Colonic mucosa (tissue), 4 donors: ENCODE measurements at regions not wholly inside any gene's neighbourhood (a gene's known extent, or its start where the extent isn't known, plus 50 kb on each side); places are given as distances from the start of the nearest gene placed in this dataset.

ENCODE experiments used
- DNase-seq: peaks from one replicate; pipeline ENCODE4 v3.0.0-alpha.2; 2020
- H3K27ac ChIP-seq: fragments of 200-600 bp; one replicate; pipeline ENCODE4 v1.8.0; 2021
- H3K27me3 ChIP-seq: fragments of 200-600 bp; one replicate; pipeline ENCODE4 v1.8.0; 2021
- H3K36me3 ChIP-seq: fragments of 200-600 bp; one replicate; pipeline ENCODE4 v1.8.0; 2021
- H3K4me1 ChIP-seq: fragments of 200-600 bp; one replicate; pipeline ENCODE4 v1.8.0; 2021; ENCODE audit warnings: mild to moderate bottlenecking
- H3K4me3 ChIP-seq: fragments of 200-600 bp; one replicate; pipeline ENCODE4 v1.8.0; 2021
- H3K9ac ChIP-seq, 2 donors: one replicate each; pipeline ENCODE4 v1.7.0; 2013; ENCODE audit warnings: control low read depth in 2 of 2, low read depth in 2 of 2, low read length in 2 of 2
- H3K9me3 ChIP-seq: fragments of 200-600 bp; one replicate; pipeline ENCODE4 v1.8.0; 2021
- intact Hi-C: fragments of 100-400 bp; cut with DNase I; formaldehyde crosslinking; loops from one replicate; pipeline ENCODE4 v1.14.1; 2022
- TF ChIP-seq, protein P1 (sequence below): fragments of 200-600 bp; IDR thresholded peaks from one replicate; pipeline ENCODE4 v1.8.0; 2022; ENCODE audit warnings: antibody characterized with exemption, mild to moderate bottlenecking
- donor health status: healthy.
- donor health status: DM: no; HTN: no; CAD: no.
- donor health status: DM: no; HTN: no; CAD: no.

DNA sequence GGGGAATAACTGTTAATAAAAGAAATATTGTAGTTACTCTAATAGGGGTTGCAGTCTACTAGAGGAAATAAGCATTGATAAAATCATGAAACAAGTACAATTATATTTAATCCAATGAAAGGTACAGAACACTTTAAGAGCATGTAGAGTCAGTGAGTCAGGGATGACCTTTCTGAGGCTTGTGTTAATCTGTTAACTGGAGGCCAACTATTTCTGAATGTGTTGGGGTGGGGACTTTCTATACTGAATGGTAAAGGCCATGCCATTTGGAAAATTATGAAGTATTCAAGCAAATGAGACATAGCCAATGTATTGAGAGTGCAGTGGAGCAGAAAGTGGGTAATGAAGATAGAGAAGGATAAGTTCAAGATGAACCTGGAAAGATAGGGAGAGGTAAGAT, 646.2 kb downstream of the ADGRL2 start:
- TF ChIP-seq, protein P1, sequence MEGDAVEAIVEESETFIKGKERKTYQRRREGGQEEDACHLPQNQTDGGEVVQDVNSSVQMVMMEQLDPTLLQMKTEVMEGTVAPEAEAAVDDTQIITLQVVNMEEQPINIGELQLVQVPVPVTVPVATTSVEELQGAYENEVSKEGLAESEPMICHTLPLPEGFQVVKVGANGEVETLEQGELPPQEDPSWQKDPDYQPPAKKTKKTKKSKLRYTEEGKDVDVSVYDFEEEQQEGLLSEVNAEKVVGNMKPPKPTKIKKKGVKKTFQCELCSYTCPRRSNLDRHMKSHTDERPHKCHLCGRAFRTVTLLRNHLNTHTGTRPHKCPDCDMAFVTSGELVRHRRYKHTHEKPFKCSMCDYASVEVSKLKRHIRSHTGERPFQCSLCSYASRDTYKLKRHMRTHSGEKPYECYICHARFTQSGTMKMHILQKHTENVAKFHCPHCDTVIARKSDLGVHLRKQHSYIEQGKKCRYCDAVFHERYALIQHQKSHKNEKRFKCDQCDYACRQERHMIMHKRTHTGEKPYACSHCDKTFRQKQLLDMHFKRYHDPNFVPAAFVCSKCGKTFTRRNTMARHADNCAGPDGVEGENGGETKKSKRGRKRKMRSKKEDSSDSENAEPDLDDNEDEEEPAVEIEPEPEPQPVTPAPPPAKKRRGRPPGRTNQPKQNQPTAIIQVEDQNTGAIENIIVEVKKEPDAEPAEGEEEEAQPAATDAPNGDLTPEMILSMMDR, result no peak
- H3K27ac ChIP-seq, result no peak overlapping the region
- no peak overlapping the region for H3K9ac ChIP-seq
- no peaks in the 10 kb centered on the region for H3K9me3 ChIP-seq
- no peak for DNase-seq
- no peak overlapping the region for H3K4me3 ChIP-seq
- H3K4me1 ChIP-seq, result no peaks in the 10 kb centered on the region
- intact Hi-C loops, result no loop called here
- no peaks in the 10 kb centered on the region for H3K27me3 ChIP-seq
- no peaks in the 10 kb centered on the region for H3K36me3 ChIP-seq

- intact Hi-C loops, result no loop called here
- Histone ChIP-seq H3K27ac (no peak overlapping the region), H3K4me1 (no peaks in the 10 kb centered on the region), H3K36me3 (no peaks in the 10 kb centered on the region), H3K27me3 (no peaks in the 10 kb centered on the region), H3K9me3 (no peaks in the 10 kb centered on the region), H3K9ac (no peak overlapping the region), H3K4me3 (no peak overlapping the region)
- TF ChIP-seq, protein P1, result no peak
- no peak for DNase-seq
Observed at GRCh38 chr1:82446236-82446635, 645.5 kb downstream of the ADGRL2 start.

GRCh38 chr1:82445827-82446226, 645.1 kb downstream of the ADGRL2 start:
- intact Hi-C loops, result no loop called here
- no peak for DNase-seq
- Histone ChIP-seq H3K9ac (no peak overlapping the region), H3K27me3 (no peaks in the 10 kb centered on the region), H3K4me3 (no peak overlapping the region), H3K4me1 (no peaks in the 10 kb centered on the region), H3K36me3 (no peaks in the 10 kb centered on the region), H3K27ac (no peak overlapping the region), H3K9me3 (no peaks in the 10 kb centered on the region)
- TF ChIP-seq, protein P1, result no peak

GRCh38 chr1:82445132-82445531, 644.4 kb downstream of the ADGRL2 start:
- H3K9ac ChIP-seq, result no peak overlapping the region
- TF ChIP-seq, protein P1, result no peak
- no peaks in the 10 kb centered on the region for H3K9me3 ChIP-seq
- intact Hi-C loops, result no loop called here
- H3K4me3 ChIP-seq, result no peak overlapping the region
- H3K27me3 ChIP-seq, result no peaks in the 10 kb centered on the region
- H3K27ac ChIP-seq, result no peak overlapping the region
- no peaks in the 10 kb centered on the region for H3K36me3 ChIP-seq
- H3K4me1 ChIP-seq, result no peaks in the 10 kb centered on the region
- no peak for DNase-seq

GRCh38 chr1:82441402-82441801, 640.7 kb downstream of the ADGRL2 start:
- TF ChIP-seq, protein P1, result no peak

More at GRCh38 chr1:82441402-82441801, 640.7 kb downstream of the ADGRL2 start:
- Histone ChIP-seq H3K27ac (no peak overlapping the region), H3K9me3 (no peaks in the 10 kb centered on the region), H3K4me3 (no peak overlapping the region), H3K9ac (no peak overlapping the region), H3K27me3 (no peaks in the 10 kb centered on the region), H3K36me3 (no peaks in the 10 kb centered on the region), H3K4me1 (no peaks in the 10 kb centered on the region)
- no peak for DNase-seq
- intact Hi-C loops, result no loop called here
